GM10248 (cell line): ENCODE measurements at regions not wholly inside any gene's neighbourhood (a gene's known extent, or its start where the extent isn't known, plus 50 kb on each side); places are given as distances from the start of the nearest gene placed in this dataset.

Experiments
- CTCF ChIA-PET: fragments of 300-600 bp; sonication (Branson Sonifier 250); formaldehyde crosslinking; extraction: SDS; loops from one replicate; lab custom pipeline; 2021; ENCODE audit warnings: antibody characterized with exemption; lab: Yijun Ruan, JAX
- POLR2A ChIA-PET: fragments of 350-650 bp; sonication (Branson Sonifier 250); formaldehyde crosslinking; extraction: SDS; loops from one replicate; lab custom pipeline; 2020; ENCODE audit warnings: antibody characterized with exemption; lab: Yijun Ruan, JAX
- DNase-seq: peaks from one replicate; pipeline ENCODE4 v3.0.0; 2012; ENCODE audit errors: extremely low spot score
- CTCF ChIP-seq: IDR thresholded peaks from 2 replicates; pipeline ENCODE4 v1.5.1; 2012; ENCODE audit warnings: mild to moderate bottlenecking, low read depth; ENCODE audit errors: extremely low read depth, missing control alignments, control extremely low read depth

GRCh38 chr17:52242268-52242667 is 83.8 kb upstream of the CA10 start:
- POLR2A ChIA-PET, result no interaction called here
- DNase-seq, result no peak
- CTCF ChIA-PET, result no interaction called here
- TF ChIP-seq CTCF, result no peak

- POLR2A ChIA-PET, result no interaction called here
- CTCF ChIA-PET, result no interaction called here
- no peak for TF ChIP-seq CTCF
- no peak for DNase-seq
Observed at GRCh38 chr17:52237151-52237550, 78.6 kb upstream of the CA10 start.

- no peak for TF ChIP-seq CTCF
- POLR2A ChIA-PET, result no interaction called here
- CTCF ChIA-PET, result no interaction called here
- no peak for DNase-seq
Observed at GRCh38 chr17:52235516-52235915, 77.0 kb upstream of the CA10 start.

DNA sequence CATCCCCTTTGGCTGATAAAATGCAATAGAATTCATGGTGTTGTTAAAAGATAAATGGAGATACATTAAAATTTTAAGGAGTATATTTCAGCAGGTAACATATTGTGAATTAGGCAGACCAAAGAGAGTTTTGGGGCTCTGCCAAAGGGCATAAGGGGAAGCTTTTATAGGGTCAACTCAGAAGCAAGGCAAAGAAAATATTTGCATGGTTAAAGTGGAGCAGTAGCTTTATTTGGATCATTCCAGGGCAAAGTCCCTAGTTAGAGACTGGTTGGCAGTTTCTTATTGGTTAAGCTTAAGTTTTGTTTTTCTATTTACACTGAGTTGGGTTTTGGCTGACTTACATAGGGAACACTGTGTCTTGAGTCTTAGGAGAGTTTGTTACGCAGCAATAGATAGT is 75.1 kb upstream of the CA10 start:
- POLR2A ChIA-PET, result no interaction called here
- no peak for TF ChIP-seq CTCF
- DNase-seq, result no peak
- CTCF ChIA-PET, result no interaction called here

GRCh38 chr17:52233176-52233575 is 74.7 kb upstream of the CA10 start:
- ChIA-PET POLR2A (no interaction called here), CTCF (no interaction called here)
- no peak for DNase-seq
- TF ChIP-seq CTCF, result no peak

- ChIA-PET POLR2A (no interaction called here), CTCF (no interaction called here)
- no peak for TF ChIP-seq CTCF
- DNase-seq, result no peak
Observed at GRCh38 chr17:52228823-52229222, 70.3 kb upstream of the CA10 start.

GRCh38 chr17:52227926-52228325 is 69.4 kb upstream of the CA10 start:
- TF ChIP-seq CTCF, result no peak
- CTCF ChIA-PET, result no interaction called here
- POLR2A ChIA-PET, result no interaction called here
- DNase-seq, result no peak
